H1 (cell line): ENCODE measurements at regions not wholly inside any gene's neighbourhood (a gene's known extent, or its start where the extent isn't known, plus 50 kb on each side); places are given as distances from the start of the nearest gene placed in this dataset.

Experiments used
- CTCF ChIA-PET: fragments of 300-600 bp; sonication (Branson Sonifier 250); formaldehyde crosslinking; loops from one replicate; lab custom pipeline; 2021; ENCODE audit not compliant: partially characterized antibody; lab: Charles Lee
- POLR2A ChIA-PET: fragments of 300-600 bp; sonication (Branson Sonifier 250); formaldehyde crosslinking; loops from one replicate; lab custom pipeline; 2021; ENCODE audit warnings: inconsistent platforms; ENCODE audit not compliant: partially characterized antibody; lab: Charles Lee
- DNase-seq, 2 experiments: peaks; one replicate each; pipeline versions ENCODE4 v3.0.0 to v3.0.0-alpha.2; 2010 to 2022; ENCODE audit warnings: low spot score in 2 of 2, low read depth in 1 of 2, mixed read lengths in 1 of 2
- FAIRE-seq: peaks from 2 replicates; lab custom pipeline; 2011; peaks lifted over from hg19 to GRCh38; lab: Jason Lieb, UNC
- H2AFZ ChIP-seq: 2 replicates; pipeline ENCODE4 v1.8.1; 2012; ENCODE audit warnings: low read length, inconsistent platforms
- H2AK5ac ChIP-seq: 2 replicates; pipeline ENCODE4 v1.6.1; 2013; ENCODE audit warnings: low read depth, low read length
- H2BK120ac ChIP-seq: replicated peaks from 2 replicates; pipeline ENCODE3; 2013; ENCODE audit warnings: low read depth, low read length, inconsistent platforms
- H2BK12ac ChIP-seq: 2 replicates; pipeline ENCODE4 v1.6.1; 2013; ENCODE audit warnings: low read depth, low read length
- H2BK15ac ChIP-seq: 2 replicates; pipeline ENCODE4 v1.6.1; 2013; ENCODE audit warnings: low read length
- H2BK20ac ChIP-seq: 2 replicates; pipeline ENCODE4 v1.6.1; 2013; ENCODE audit warnings: low read length
- H2BK5ac ChIP-seq: 2 replicates; pipeline ENCODE4 v1.6.1; 2013; ENCODE audit warnings: low read depth, low read length
- H3K14ac ChIP-seq: 2 replicates; pipeline ENCODE4 v1.6.1; 2013; ENCODE audit warnings: inconsistent platforms; ENCODE audit not compliant: insufficient read length
- H3K18ac ChIP-seq: 2 replicates; pipeline ENCODE4 v1.6.1; 2013; ENCODE audit warnings: low read length; ENCODE audit errors: extremely low read depth
- H3K23ac ChIP-seq: 2 replicates; pipeline ENCODE4 v1.6.1; 2013; ENCODE audit warnings: inconsistent platforms; ENCODE audit not compliant: insufficient read length
- H3K23me2 ChIP-seq: 2 replicates; pipeline ENCODE4 v1.6.1; 2013; ENCODE audit warnings: low read depth, low read length
- H3K27ac ChIP-seq: 2 replicates; pipeline ENCODE4 v1.6.1; 2011; ENCODE audit warnings: low read depth, low read length, inconsistent platforms
- H3K27me3 ChIP-seq, 4 experiments: replicated peaks in 1 of 4; 1 replicate in 1 of 4; 2 replicates in 3 of 4; pipeline versions ENCODE4 v1.6.1 to v1.8.1; 2011 to 2013; ENCODE audit warnings: low read length in 3 of 4, mild to moderate bottlenecking in 3 of 4, inconsistent platforms in 2 of 4, mixed read lengths in 2 of 4, moderate library complexity in 1 of 4; ENCODE audit not compliant: control insufficient read depth in 3 of 4, insufficient read depth in 3 of 4; ENCODE audit errors: extremely low read depth in 1 of 4
- H3K36me3 ChIP-seq, 4 experiments: 2 replicates each; pipeline versions ENCODE4 v1.6.1 to v1.8.1; 2011 to 2013; ENCODE audit warnings: mild to moderate bottlenecking in 4 of 4, low read length in 3 of 4, moderate library complexity in 2 of 4, control low read depth in 1 of 4, inconsistent platforms in 1 of 4; ENCODE audit not compliant: insufficient read depth in 4 of 4, control insufficient read depth in 2 of 4
- H3K4ac ChIP-seq: replicated peaks from 2 replicates; pipeline ENCODE3; 2013; ENCODE audit warnings: low read length, low read depth, mixed read lengths, inconsistent platforms; ENCODE audit not compliant: insufficient read length
- H3K4me1 ChIP-seq, 4 experiments: replicated peaks in 1 of 4; 1 replicate in 1 of 4; 2 replicates in 3 of 4; pipeline versions ENCODE4 v1.6.1 to v1.8.1; 2011 to 2013; ENCODE audit warnings: low read length in 3 of 4, inconsistent platforms in 2 of 4, mixed read lengths in 1 of 4; ENCODE audit not compliant: insufficient read depth in 4 of 4, control insufficient read depth in 3 of 4
- H3K4me2 ChIP-seq, 2 experiments: 2 replicates each; pipeline versions ENCODE4 v1.6.1 to v1.8.1; 2011 to 2013; ENCODE audit warnings: low read depth in 2 of 2, low read length in 2 of 2, control low read depth in 1 of 2, inconsistent platforms in 1 of 2, mild to moderate bottlenecking in 1 of 2; ENCODE audit not compliant: insufficient read depth in 1 of 2
- H3K4me3 ChIP-seq, 4 experiments: fragments of 200-600, 300-600 bp in 1 of 4; sonication (generic), shearing (Covaris generic), sonication (Bioruptor Twin) in 1 of 4; 2 replicates each; pipeline versions ENCODE4 v1.5.1 to v1.8.1; 2011 to 2016; ENCODE audit warnings: low read length in 4 of 4, low read depth in 3 of 4, control low read depth in 2 of 4, inconsistent platforms in 2 of 4, mild to moderate bottlenecking in 2 of 4, mixed read lengths in 1 of 4, moderate library complexity in 1 of 4; ENCODE audit not compliant: insufficient read depth in 2 of 4; ENCODE audit errors: extremely low read depth in 1 of 4
- H3K56ac ChIP-seq: replicated peaks from 2 replicates; pipeline ENCODE3; 2013; ENCODE audit warnings: low read depth, mild to moderate bottlenecking, mixed read lengths, low read length, inconsistent platforms; ENCODE audit not compliant: insufficient read length
- H3K79me1 ChIP-seq: 2 replicates; pipeline ENCODE4 v1.6.1; 2013; ENCODE audit warnings: low read depth, low read length, control low read depth
- H3K79me2 ChIP-seq, 2 experiments: 2 replicates each; pipeline versions ENCODE4 v1.6.1 to v1.8.1; 2012 to 2013; ENCODE audit warnings: low read length in 2 of 2, mild to moderate bottlenecking in 2 of 2, inconsistent platforms in 1 of 2; ENCODE audit not compliant: insufficient read depth in 2 of 2, control insufficient read depth in 1 of 2
- H3K9ac ChIP-seq, 4 experiments: replicated peaks in 1 of 4; 1 replicate in 1 of 4; 2 replicates in 3 of 4; pipeline versions ENCODE4 v1.6.1 to v1.8.1; 2011 to 2013; ENCODE audit warnings: low read depth in 3 of 4, low read length in 3 of 4, control low read depth in 2 of 4, mild to moderate bottlenecking in 2 of 4, moderate library complexity in 2 of 4, inconsistent platforms in 1 of 4; ENCODE audit errors: extremely low read depth in 1 of 4
- H3K9me3 ChIP-seq, 2 experiments: 2 replicates each; pipeline versions ENCODE4 v1.6.1 to v1.8.1; 2012 to 2013; ENCODE audit warnings: mild to moderate bottlenecking in 2 of 2, moderate library complexity in 2 of 2, control low read depth in 1 of 2, inconsistent platforms in 1 of 2, low read depth in 1 of 2, low read length in 1 of 2, mixed read lengths in 1 of 2; ENCODE audit not compliant: insufficient read depth in 2 of 2
- H4K20me1 ChIP-seq, 2 experiments: replicated peaks in 1 of 2; 2 replicates each; pipeline versions ENCODE3 to v1.8.1; 2011 to 2013; ENCODE audit warnings: inconsistent platforms in 2 of 2, low read length in 2 of 2, mild to moderate bottlenecking in 1 of 2; ENCODE audit not compliant: insufficient read depth in 2 of 2, control insufficient read depth in 1 of 2
- H4K5ac ChIP-seq: 2 replicates; pipeline ENCODE4 v1.6.1; 2013; ENCODE audit warnings: low read length, low read depth, mixed read lengths, inconsistent platforms; ENCODE audit not compliant: insufficient read length
- H4K8ac ChIP-seq: 2 replicates; pipeline ENCODE4 v1.8.0; 2013; ENCODE audit warnings: mild to moderate bottlenecking, moderate library complexity, low read length, inconsistent platforms; ENCODE audit not compliant: insufficient read depth; ENCODE audit errors: extremely low read depth
- H4K91ac ChIP-seq: replicated peaks from 2 replicates; pipeline ENCODE3; 2013; ENCODE audit warnings: low read length, mixed read lengths, inconsistent platforms; ENCODE audit not compliant: insufficient read length
- CBX5 ChIP-seq: fragments of 300-800, 300-1000 bp; sonication (generic); IDR thresholded peaks from 2 replicates; pipeline ENCODE4 v1.7.1; 2016; ENCODE audit warnings: antibody characterized with exemption, low read length, low read depth
- EP300 ChIP-seq, 2 experiments: IDR thresholded peaks; 1 replicate in 1 of 2; 2 replicates in 1 of 2; pipeline ENCODE4 v1.6.1; 2011 to 2012; ENCODE audit warnings: low read depth in 2 of 2, low read length in 2 of 2, mild to moderate bottlenecking in 2 of 2, borderline replicate concordance in 1 of 2, inconsistent platforms in 1 of 2, moderate library complexity in 1 of 2
- GTF2F1 ChIP-seq: IDR thresholded peaks from 2 replicates; pipeline ENCODE4 v1.6.1; 2012; ENCODE audit warnings: low read depth, low read length, improper control_type of control experiment, borderline replicate concordance
- RBBP5 ChIP-seq: IDR thresholded peaks from 2 replicates; pipeline ENCODE4 v1.7.1; 2012; ENCODE audit warnings: low read depth, mild to moderate bottlenecking, inconsistent platforms, low read length, moderate library complexity, borderline replicate concordance
- USF2 ChIP-seq: IDR thresholded peaks from 2 replicates; pipeline ENCODE4 v1.6.1; 2011; ENCODE audit warnings: low read length, improper control_type of control experiment
- WGBS, 2 experiments: shearing (Covaris generic) in 1 of 2; methylation state at CpG; one replicate each; pipeline versions ENCODE4 v1.1.6 to v1.1.7; 2013 to 2015; ENCODE audit warnings: low lambda C conversion rate in 2 of 2, mixed read lengths in 2 of 2, inconsistent platforms in 1 of 2, low coverage in 1 of 2, missing lambda C conversion rate in 1 of 2; ENCODE audit not compliant: insufficient replicate concordance in 2 of 2, insufficient coverage in 1 of 2, insufficient read length in 1 of 2; ENCODE audit errors: extremely low coverage in 1 of 2, missing lambda C conversion rate in 1 of 2; 5-methylcytosine and 5-hydroxymethylcytosine counted together

- no peaks in the 10 kb centered on the region for H3K27me3 ChIP-seq
- DNase-seq (no peak), FAIRE-seq (no peak)
- no peaks in the 10 kb centered on the region for H3K36me3 ChIP-seq
- H2BK15ac ChIP-seq: no peak overlapping the region
- H2AK5ac ChIP-seq: no peak overlapping the region
- no peak overlapping the region for H2BK12ac ChIP-seq
- H3K79me2 ChIP-seq: no peaks in the 10 kb centered on the region
- H3K14ac ChIP-seq: no peak overlapping the region
- TF ChIP-seq CBX5: no peak
- TF ChIP-seq GTF2F1: no peak
- TF ChIP-seq USF2: no peak
- no peak for TF ChIP-seq RBBP5
- TF ChIP-seq EP300 (IDR thresholded peaks at IDR 0.05; ENCODE audit: borderline replicate concordance in 1 of 2, low read depth in 2 of 2, low read length in 2 of 2): no peak
- H3K23me2 ChIP-seq: no peaks in the 10 kb centered on the region; the same call in 1 of the 2 replicates
- no peak overlapping the region for H3K27ac ChIP-seq
- no peak overlapping the region for H2BK20ac ChIP-seq
- no peak overlapping the region for H4K5ac ChIP-seq
- no peaks in the 10 kb centered on the region for H4K20me1 ChIP-seq
- no peak overlapping the region for H4K8ac ChIP-seq
- ChIA-PET CTCF (no interaction called here), POLR2A (no interaction called here)
- no peak overlapping the region for H2AFZ ChIP-seq
- H3K4me1 ChIP-seq: no peaks in the 10 kb centered on the region
- H3K4me2 ChIP-seq: no peak overlapping the region
- no peak overlapping the region for H3K18ac ChIP-seq
- H3K9me3 ChIP-seq: no peaks in the 10 kb centered on the region
- no peaks in the 10 kb centered on the region for H3K79me1 ChIP-seq
- H3K9ac ChIP-seq: no peak overlapping the region
- no peak overlapping the region for H3K56ac ChIP-seq
- H3K4me3 ChIP-seq: no peak overlapping the region
- no peak overlapping the region for H2BK120ac ChIP-seq
- no peak overlapping the region for H3K4ac ChIP-seq
- WGBS, 2 experiments: 95% methylated on average over 2 of the region's 2 CpGs; no CpG with 5 or more reads in 1 of the 2 experiments
- H3K23ac ChIP-seq: no peak overlapping the region
- H4K91ac ChIP-seq: no peak overlapping the region
- H2BK5ac ChIP-seq: no peak overlapping the region
These were observed 380.8 kb downstream of the SPATA31D1 start for GRCh38 chr9:82369251-82369945.
